ENCODE measurements at regions not wholly inside any gene's neighbourhood (a gene's known extent, or its start where the extent isn't known, plus 50 kb on each side); places are given as distances from the start of the nearest gene placed in this dataset.
"Not testable (repeated sequence)": the region's sequence is repeated elsewhere in the genome, so short reads cannot be mapped to it uniquely, and the experiment has no call there.

DNA sequence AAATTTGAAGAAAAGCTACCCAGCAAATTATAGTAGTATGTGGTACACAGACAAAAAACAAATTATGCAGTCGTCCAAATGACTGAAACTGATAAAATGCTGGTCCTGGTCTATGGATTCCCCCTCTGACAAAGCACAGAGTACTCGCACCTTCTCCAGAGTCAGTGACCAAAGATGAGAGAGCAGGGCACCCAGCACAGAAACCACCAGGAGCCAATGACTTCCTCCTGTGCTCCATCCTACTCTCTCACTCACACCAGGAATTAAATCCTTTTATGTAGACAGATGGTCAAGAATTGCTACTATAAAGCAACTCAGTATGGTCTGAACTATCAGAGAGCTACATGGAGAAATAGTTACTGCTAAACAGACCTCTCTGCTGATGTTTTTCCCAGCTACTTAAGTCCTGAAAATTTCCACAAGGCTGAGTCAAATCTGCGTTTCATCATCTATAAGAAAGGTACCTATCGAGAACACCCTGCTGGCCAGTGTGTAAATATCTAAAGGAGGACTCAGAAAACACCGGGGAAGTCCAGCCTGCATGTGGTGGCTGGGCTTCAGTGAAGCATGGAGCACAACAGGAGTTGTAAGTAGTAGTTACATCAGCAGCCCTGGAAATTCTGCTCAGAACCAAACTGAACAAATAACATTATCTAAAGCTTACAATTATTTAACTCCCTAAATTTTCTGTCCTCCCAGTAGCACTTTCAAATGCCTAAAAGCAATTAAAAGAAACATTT lies 84.5 kb upstream of the FBXO28 start:
- WGBS, 2 donors = 71 to 84% methylated on average over 4 of the region's 5 CpGs
- H3K4me3 ChIP-seq (ENCODE audit: low read depth, poor library complexity, severe bottlenecking); DNase-seq (ENCODE audit: low spot score in 2 of 2); intact Hi-C loops (cut with DNase I; ENCODE audit: low total_unique reads): not testable (repeated sequence)

- H3K4me3 ChIP-seq (ENCODE audit: low read depth, poor library complexity, severe bottlenecking); intact Hi-C loops (cut with DNase I; ENCODE audit: low total_unique reads); DNase-seq (ENCODE audit: low spot score in 2 of 2): not testable (repeated sequence)
- 67 to 91% methylated on average over 1 to 2 of the region's 3 CpGs for WGBS, 2 donors
Observed at GRCh38 chr1:224028802-224029201, 85.1 kb upstream of the FBXO28 start.

- H3K4me3 ChIP-seq (ENCODE audit: low read depth, poor library complexity, severe bottlenecking); intact Hi-C loops (cut with DNase I; ENCODE audit: low total_unique reads); DNase-seq (ENCODE audit: low spot score in 2 of 2): not testable (repeated sequence)
- 48 to 66% methylated on average over 3 of the region's 3 CpGs for WGBS, 2 donors
Observed at GRCh38 chr1:224023122-224023521, 90.8 kb upstream of the FBXO28 start.

DNA sequence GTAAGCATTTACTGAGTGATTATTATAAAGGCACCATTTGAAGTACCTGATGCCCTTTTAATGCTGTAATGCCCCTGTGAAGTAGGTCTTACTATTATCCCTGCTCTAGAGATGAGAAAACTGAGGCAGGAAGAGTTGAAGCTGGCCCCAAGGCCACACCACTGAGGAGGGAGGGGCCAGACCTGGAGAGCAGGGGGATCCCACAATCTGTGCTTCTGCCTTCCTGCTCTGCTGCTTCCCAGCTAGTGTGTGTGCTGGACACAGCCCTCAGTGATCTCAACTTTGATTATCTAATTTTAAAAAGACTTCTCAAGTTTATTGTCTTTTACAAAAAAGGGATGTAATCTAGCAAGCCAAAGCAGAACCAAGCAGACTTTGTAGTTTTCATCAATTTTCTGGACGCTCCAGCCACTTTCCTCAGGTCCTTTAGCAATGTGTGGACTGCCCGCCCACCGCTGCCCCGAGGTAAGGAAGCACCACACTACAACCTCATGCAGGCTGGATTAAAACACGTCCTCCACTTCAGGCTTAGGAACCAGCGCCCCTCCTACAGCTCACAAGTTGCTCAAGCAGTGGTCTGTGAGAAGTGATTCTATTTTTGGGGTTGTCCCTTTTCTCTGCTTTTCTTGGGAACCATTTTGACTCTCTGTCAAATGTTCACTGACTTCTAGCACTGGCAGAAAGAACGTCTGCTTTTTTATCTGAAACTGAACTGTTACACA lies 91.5 kb upstream of the FBXO28 start:
- DNase-seq (ENCODE audit: low spot score in 2 of 2); H3K4me3 ChIP-seq (ENCODE audit: low read depth, poor library complexity, severe bottlenecking); intact Hi-C loops (cut with DNase I; ENCODE audit: low total_unique reads): not testable (repeated sequence)
- WGBS, 2 donors = 61 to 66% methylated on average over 6 of the region's 7 CpGs

DNA sequence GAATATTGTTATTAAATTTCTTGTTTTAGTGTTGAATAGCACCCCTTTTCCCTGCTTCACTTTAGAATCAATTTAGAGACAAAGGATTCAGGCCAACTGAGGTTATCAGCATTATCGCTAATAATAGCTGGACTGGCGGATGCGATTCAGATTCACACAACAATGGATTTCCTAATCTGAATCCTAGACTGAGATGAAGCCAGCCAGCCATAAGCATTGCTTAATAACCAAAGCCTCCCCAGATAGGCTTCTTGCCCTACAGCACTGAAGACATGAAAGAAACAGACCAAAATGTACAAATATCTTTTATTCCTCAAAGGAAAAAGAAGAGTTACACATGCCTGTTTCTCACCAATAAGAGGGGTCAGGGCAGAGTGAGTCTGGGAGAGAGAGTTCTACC lies 94.0 kb upstream of the FBXO28 start:
- H3K4me3 ChIP-seq (ENCODE audit: low read depth, poor library complexity, severe bottlenecking); intact Hi-C loops (cut with DNase I; ENCODE audit: low total_unique reads); DNase-seq (ENCODE audit: low spot score in 2 of 2): not testable (repeated sequence)
- WGBS, 2 donors = 94 to 97% methylated on average over 3 of the region's 3 CpGs

DNA sequence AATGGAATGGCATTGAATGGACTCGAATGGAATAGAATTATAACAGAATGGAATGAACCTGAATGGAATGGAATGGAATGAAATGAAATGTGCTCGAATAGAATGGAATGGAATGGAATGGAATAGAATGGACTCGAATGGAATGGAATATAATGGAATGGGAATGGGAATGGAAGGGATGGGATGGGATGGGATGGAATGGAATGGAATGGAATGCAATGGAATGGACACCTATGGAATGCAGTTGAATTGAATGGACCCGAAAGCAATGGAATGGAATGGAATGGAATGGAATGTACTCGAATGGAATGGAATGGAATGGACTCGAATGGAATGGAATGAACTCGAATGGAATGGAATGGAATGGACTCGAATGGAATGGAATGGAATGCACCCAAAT lies 98.1 kb upstream of the FBXO28 start:
- intact Hi-C loops (cut with DNase I; ENCODE audit: low total_unique reads); H3K4me3 ChIP-seq (ENCODE audit: low read depth, poor library complexity, severe bottlenecking); DNase-seq (ENCODE audit: low spot score in 2 of 2): not testable (repeated sequence)
- WGBS, 2 donors = 95 to 96% methylated on average over 8 of the region's 8 CpGs

GRCh38 chr1:224014330-224014649 lies 99.6 kb upstream of the FBXO28 start:
- 83 to 84% methylated on average over 7 of the region's 7 CpGs for WGBS, 2 donors
- TF ChIP-seq, protein P1, sequence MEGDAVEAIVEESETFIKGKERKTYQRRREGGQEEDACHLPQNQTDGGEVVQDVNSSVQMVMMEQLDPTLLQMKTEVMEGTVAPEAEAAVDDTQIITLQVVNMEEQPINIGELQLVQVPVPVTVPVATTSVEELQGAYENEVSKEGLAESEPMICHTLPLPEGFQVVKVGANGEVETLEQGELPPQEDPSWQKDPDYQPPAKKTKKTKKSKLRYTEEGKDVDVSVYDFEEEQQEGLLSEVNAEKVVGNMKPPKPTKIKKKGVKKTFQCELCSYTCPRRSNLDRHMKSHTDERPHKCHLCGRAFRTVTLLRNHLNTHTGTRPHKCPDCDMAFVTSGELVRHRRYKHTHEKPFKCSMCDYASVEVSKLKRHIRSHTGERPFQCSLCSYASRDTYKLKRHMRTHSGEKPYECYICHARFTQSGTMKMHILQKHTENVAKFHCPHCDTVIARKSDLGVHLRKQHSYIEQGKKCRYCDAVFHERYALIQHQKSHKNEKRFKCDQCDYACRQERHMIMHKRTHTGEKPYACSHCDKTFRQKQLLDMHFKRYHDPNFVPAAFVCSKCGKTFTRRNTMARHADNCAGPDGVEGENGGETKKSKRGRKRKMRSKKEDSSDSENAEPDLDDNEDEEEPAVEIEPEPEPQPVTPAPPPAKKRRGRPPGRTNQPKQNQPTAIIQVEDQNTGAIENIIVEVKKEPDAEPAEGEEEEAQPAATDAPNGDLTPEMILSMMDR (IDR thresholded peaks at IDR 0.05) = no peak
- no peak for TF ChIP-seq POLR2A (IDR thresholded peaks at IDR 0.05)
- intact Hi-C loops (cut with DNase I; ENCODE audit: low total_unique reads) = no loop called here
- DNase-seq (ENCODE audit: low spot score in 2 of 2) = no peak
- H3K4me3 ChIP-seq (ENCODE audit: low read depth, poor library complexity, severe bottlenecking) = no peak overlapping the region

DNA sequence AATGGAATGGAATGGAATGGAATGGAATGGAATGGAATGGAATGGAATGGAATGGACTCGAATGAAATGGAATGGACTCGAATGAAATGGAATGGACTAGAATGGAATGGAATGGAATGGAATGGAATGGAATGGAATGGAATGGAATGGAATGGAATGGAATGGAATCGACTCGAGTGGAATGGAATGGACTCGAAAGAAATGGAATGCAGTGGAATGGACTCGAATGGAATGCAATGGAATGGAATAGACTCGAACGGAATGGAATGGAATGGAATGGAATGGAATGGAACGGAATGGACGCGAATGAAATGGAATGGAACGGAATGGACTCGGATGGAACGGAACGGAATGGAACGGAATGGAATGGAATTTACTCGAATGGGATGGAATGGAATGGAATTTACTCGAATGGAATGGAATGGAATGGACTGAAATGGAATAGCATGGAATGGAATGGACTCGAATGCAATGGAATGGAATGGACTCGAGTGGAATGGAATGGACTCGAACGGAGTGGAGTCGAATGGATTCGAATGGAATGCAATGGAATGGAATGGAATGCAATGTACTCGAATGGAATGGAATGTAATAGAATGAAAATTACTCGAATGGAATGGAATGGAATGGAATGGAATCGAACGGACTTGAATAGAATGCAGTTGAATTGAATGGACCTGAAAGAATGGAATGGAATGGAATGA lies 100.1 kb upstream of the FBXO28 start:
- intact Hi-C loops (cut with DNase I; ENCODE audit: low total_unique reads); H3K4me3 ChIP-seq (ENCODE audit: low read depth, poor library complexity, severe bottlenecking); DNase-seq (ENCODE audit: low spot score in 2 of 2): not testable (repeated sequence)
- WGBS, 2 donors = 83 to 84% methylated on average over 27 to 28 of the region's 28 CpGs

- H3K4me3 ChIP-seq (ENCODE audit: low read depth, poor library complexity, severe bottlenecking); intact Hi-C loops (cut with DNase I; ENCODE audit: low total_unique reads); DNase-seq (ENCODE audit: low spot score in 2 of 2): not testable (repeated sequence)
- 88 to 91% methylated on average over 19 of the region's 19 CpGs for WGBS, 2 donors
Observed at GRCh38 chr1:224012807-224013434, 101.0 kb upstream of the FBXO28 start.

GRCh38 chr1:224012162-224012561 lies 101.7 kb upstream of the FBXO28 start:
- H3K4me3 ChIP-seq (ENCODE audit: low read depth, poor library complexity, severe bottlenecking); intact Hi-C loops (cut with DNase I; ENCODE audit: low total_unique reads); DNase-seq (ENCODE audit: low spot score in 2 of 2): not testable (repeated sequence)
- WGBS, 2 donors = 75 to 80% methylated on average over 15 of the region's 15 CpGs

GRCh38 chr1:224011751-224012150 lies 102.2 kb upstream of the FBXO28 start:
- intact Hi-C loops (cut with DNase I; ENCODE audit: low total_unique reads); H3K4me3 ChIP-seq (ENCODE audit: low read depth, poor library complexity, severe bottlenecking); DNase-seq (ENCODE audit: low spot score in 2 of 2): not testable (repeated sequence)
- WGBS, 2 donors = 81 to 82% methylated on average over 7 of the region's 7 CpGs

DNA sequence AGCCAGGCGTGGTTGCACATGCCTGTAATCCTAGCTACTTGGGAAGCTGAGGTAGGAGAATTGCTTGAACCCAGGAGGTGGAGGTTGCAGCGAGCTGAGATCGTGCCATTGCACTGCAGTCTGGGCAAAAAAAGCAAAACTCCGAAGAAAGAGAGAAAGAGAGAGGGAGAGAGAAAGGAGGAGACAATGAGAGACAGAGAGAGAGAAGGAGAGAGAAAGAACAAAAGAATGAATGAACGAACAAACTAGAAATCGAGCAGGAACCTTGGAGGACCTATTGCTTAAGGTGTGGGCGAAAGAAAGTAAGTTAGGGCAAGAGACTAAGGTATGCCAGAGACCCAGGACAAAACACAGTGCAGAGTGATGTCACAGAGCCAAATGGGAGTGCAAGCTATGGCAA lies 102.8 kb upstream of the FBXO28 start:
- DNase-seq (ENCODE audit: low spot score in 2 of 2); intact Hi-C loops (cut with DNase I; ENCODE audit: low total_unique reads); H3K4me3 ChIP-seq (ENCODE audit: low read depth, poor library complexity, severe bottlenecking): not testable (repeated sequence)
- 95 to 96% methylated on average over 6 to 7 of the region's 7 CpGs for WGBS, 2 donors

GRCh38 chr1:224005973-224006372 lies 107.9 kb upstream of the FBXO28 start:
- 96 to 97% methylated on average over 3 of the region's 3 CpGs for WGBS, 2 donors
- H3K4me3 ChIP-seq (ENCODE audit: low read depth, poor library complexity, severe bottlenecking); intact Hi-C loops (cut with DNase I; ENCODE audit: low total_unique reads); DNase-seq (ENCODE audit: low spot score in 2 of 2): not testable (repeated sequence)

Data from lower leg skin (tissue), 4 donors.